ENCODE measurements at regions not wholly inside any gene's neighbourhood (a gene's known extent, or its start where the extent isn't known, plus 50 kb on each side); places are given as distances from the start of the nearest gene placed in this dataset.

GRCh38 chr3:152574461-152575079 lies 260.4 kb upstream of the P2RY1 start:
- Histone ChIP-seq H4K20me1 (ENCODE audit: insufficient read depth, low read length) (no peaks in the 10 kb centered on the region), H3K9me3 (ENCODE audit: insufficient read depth, low read length, severe bottlenecking) (no peaks in the 10 kb centered on the region), H3K36me3 (ENCODE audit: insufficient read depth, low read length) (no peaks in the 10 kb centered on the region), H3K27me3 (ENCODE audit: insufficient read depth, low read length, poor library complexity) (peaks cover 9% of the 10 kb centered on the region), H2AFZ (ENCODE audit: low read depth, low read length) (no peak overlapping the region), H3K4me2 (ENCODE audit: insufficient read depth, low read length) (no peak overlapping the region), H3K4me1 (ENCODE audit: insufficient read depth, low read length) (no peaks in the 10 kb centered on the region), H3K27ac (ENCODE audit: low read length) (no peak overlapping the region), H3K4me3 (ENCODE audit: low read depth in 1 of 2, low read length in 2 of 2) (no peak overlapping the region), H3K79me2 (ENCODE audit: insufficient read depth, low read length) (no peaks in the 10 kb centered on the region), H3K9ac (ENCODE audit: low read depth, low read length) (no peak overlapping the region)
- ATAC-seq (ENCODE audit: insufficient read depth, low read depth) (peak; percentile 77), DNase-seq (peak; percentile 51)
- TF ChIP-seq CTCF (IDR thresholded peaks at IDR 0.05; ENCODE audit: borderline replicate concordance, extremely low read depth, low read length, poor library complexity, severe bottlenecking) (peak; percentile 69), EZH2 (IDR thresholded peaks at IDR 0.05; ENCODE audit: borderline replicate concordance, low read depth, low read length, severe bottlenecking) (no peak)

GRCh38 chr3:152578769-152579168 lies 256.2 kb upstream of the P2RY1 start:
- H3K36me3 ChIP-seq (ENCODE audit: insufficient read depth, low read length) = no peaks in the 10 kb centered on the region
- ATAC-seq (ENCODE audit: insufficient read depth, low read depth) (no peak), DNase-seq (no peak)
- no peak overlapping the region for H2AFZ ChIP-seq (ENCODE audit: low read depth, low read length)
- no peaks in the 10 kb centered on the region for H3K79me2 ChIP-seq (ENCODE audit: insufficient read depth, low read length)
- H3K27me3 ChIP-seq (ENCODE audit: insufficient read depth, low read length, poor library complexity) = peaks cover 4% of the 10 kb centered on the region
- no peak for TF ChIP-seq CTCF (IDR thresholded peaks at IDR 0.05; ENCODE audit: borderline replicate concordance, extremely low read depth, low read length, poor library complexity, severe bottlenecking)
- no peak for TF ChIP-seq EZH2 (IDR thresholded peaks at IDR 0.05; ENCODE audit: borderline replicate concordance, low read depth, low read length, severe bottlenecking)
- no peak overlapping the region for H3K9ac ChIP-seq (ENCODE audit: low read depth, low read length)
- no peaks in the 10 kb centered on the region for H4K20me1 ChIP-seq (ENCODE audit: insufficient read depth, low read length)
- H3K4me1 ChIP-seq (ENCODE audit: insufficient read depth, low read length) = no peaks in the 10 kb centered on the region
- no peak overlapping the region for H3K4me3 ChIP-seq (ENCODE audit: low read depth in 1 of 2, low read length in 2 of 2)
- H3K27ac ChIP-seq (ENCODE audit: low read length) = no peak overlapping the region
- H3K4me2 ChIP-seq (ENCODE audit: insufficient read depth, low read length) = no peak overlapping the region
- H3K9me3 ChIP-seq (ENCODE audit: insufficient read depth, low read length, severe bottlenecking) = no peaks in the 10 kb centered on the region

- H3K27me3 ChIP-seq (ENCODE audit: insufficient read depth, low read length, poor library complexity) = peaks cover 15% of the 10 kb centered on the region
- no peaks in the 10 kb centered on the region for H3K9me3 ChIP-seq (ENCODE audit: insufficient read depth, low read length, severe bottlenecking)
- H3K9ac ChIP-seq (ENCODE audit: low read depth, low read length) = no peak overlapping the region
- H3K36me3 ChIP-seq (ENCODE audit: insufficient read depth, low read length) = no peaks in the 10 kb centered on the region
- H3K79me2 ChIP-seq (ENCODE audit: insufficient read depth, low read length) = no peaks in the 10 kb centered on the region
- H4K20me1 ChIP-seq (ENCODE audit: insufficient read depth, low read length) = no peaks in the 10 kb centered on the region
- ATAC-seq (ENCODE audit: insufficient read depth, low read depth) (no peak), DNase-seq (no peak)
- H2AFZ ChIP-seq (ENCODE audit: low read depth, low read length) = no peak overlapping the region
- H3K27ac ChIP-seq (ENCODE audit: low read length) = no peak overlapping the region
- H3K4me3 ChIP-seq (ENCODE audit: low read depth in 1 of 2, low read length in 2 of 2) = no peak overlapping the region
- no peak overlapping the region for H3K4me2 ChIP-seq (ENCODE audit: insufficient read depth, low read length)
- no peak for TF ChIP-seq EZH2 (IDR thresholded peaks at IDR 0.05; ENCODE audit: borderline replicate concordance, low read depth, low read length, severe bottlenecking)
- no peaks in the 10 kb centered on the region for H3K4me1 ChIP-seq (ENCODE audit: insufficient read depth, low read length)
These were observed 253.0 kb upstream of the P2RY1 start for GRCh38 chr3:152581951-152582350.

- DNase-seq = no peak
- Histone ChIP-seq H3K36me3 (ENCODE audit: insufficient read depth, low read length) (no peaks in the 10 kb centered on the region), H3K79me2 (ENCODE audit: insufficient read depth, low read length) (no peaks in the 10 kb centered on the region), H3K4me2 (ENCODE audit: insufficient read depth, low read length) (no peak overlapping the region), H3K4me3 (ENCODE audit: low read depth in 1 of 2, low read length in 2 of 2) (no peak overlapping the region), H3K4me1 (ENCODE audit: insufficient read depth, low read length) (no peaks in the 10 kb centered on the region), H3K27ac (ENCODE audit: low read length) (no peak overlapping the region), H3K27me3 (ENCODE audit: insufficient read depth, low read length, poor library complexity) (peaks cover 14% of the 10 kb centered on the region), H3K9ac (ENCODE audit: low read depth, low read length) (no peak overlapping the region), H2AFZ (ENCODE audit: low read depth, low read length) (no peak overlapping the region), H3K9me3 (ENCODE audit: insufficient read depth, low read length, severe bottlenecking) (no peaks in the 10 kb centered on the region), H4K20me1 (ENCODE audit: insufficient read depth, low read length) (no peaks in the 10 kb centered on the region)
- TF ChIP-seq EZH2 (IDR thresholded peaks at IDR 0.05; ENCODE audit: borderline replicate concordance, low read depth, low read length, severe bottlenecking) (no peak), CTCF (IDR thresholded peaks at IDR 0.05; ENCODE audit: borderline replicate concordance, extremely low read depth, low read length, poor library complexity, severe bottlenecking) (no peak)
- ATAC-seq (ENCODE audit: insufficient read depth, low read depth) = no peak
These were observed 251.0 kb upstream of the P2RY1 start for GRCh38 chr3:152583963-152584362.

Measured in DND-41 (cell line).